GM19043 (cell line): ENCODE measurements at regions not wholly inside any gene's neighbourhood (a gene's known extent, or its start where the extent isn't known, plus 50 kb on each side); places are given as distances from the start of the nearest gene placed in this dataset.
"Not testable (repeated sequence)": the region's sequence is repeated elsewhere in the genome, so short reads cannot be mapped to it uniquely, and the experiment has no call there.

ENCODE experiments used
- ATAC-seq: cut with Tn5 transposase; IDR thresholded peaks from one replicate; pipeline ENCODE4 v1.9.1; 2021; ENCODE audit warnings: low read depth; ENCODE audit not compliant: unreplicated experiment

DNA sequence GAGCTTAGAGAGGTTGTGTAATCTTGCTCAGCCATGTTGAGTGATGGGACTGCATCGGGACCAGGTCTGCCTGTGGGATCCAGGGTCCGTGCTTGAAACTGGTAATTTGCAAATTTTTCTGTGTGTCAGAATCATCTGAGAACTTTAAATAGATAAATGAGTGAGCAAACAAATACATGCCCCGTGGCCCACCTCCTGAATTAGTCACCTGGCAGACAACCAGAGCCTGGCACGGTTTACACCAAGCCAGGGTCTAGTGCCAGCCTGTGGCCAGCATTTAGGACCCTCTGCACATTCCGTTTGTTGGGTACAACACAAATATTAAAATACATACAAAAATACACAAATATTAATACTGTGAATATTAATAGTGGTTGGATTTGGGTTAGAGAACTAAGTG, 90.6 kb upstream of the STOX2 start:
- no peak for ATAC-seq

DNA sequence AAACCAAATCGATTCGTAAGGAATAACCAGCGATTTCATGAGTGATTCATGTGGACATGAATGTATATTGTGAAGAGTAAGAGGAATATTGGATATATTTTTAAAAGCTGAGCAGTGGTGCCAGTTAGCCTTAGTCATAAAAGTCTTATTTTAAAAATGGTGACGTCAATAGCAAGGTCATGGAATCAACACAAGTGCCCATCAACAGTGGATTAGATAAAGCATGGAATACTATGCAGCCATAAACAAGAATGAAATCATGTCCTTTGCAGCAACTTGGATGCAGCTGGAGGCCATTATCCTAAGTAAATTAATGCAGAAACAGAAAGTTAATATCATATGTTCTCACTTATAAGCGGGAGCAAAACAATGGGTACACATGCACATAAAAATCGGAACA, 89.0 kb upstream of the STOX2 start:
- no peak for ATAC-seq

DNA sequence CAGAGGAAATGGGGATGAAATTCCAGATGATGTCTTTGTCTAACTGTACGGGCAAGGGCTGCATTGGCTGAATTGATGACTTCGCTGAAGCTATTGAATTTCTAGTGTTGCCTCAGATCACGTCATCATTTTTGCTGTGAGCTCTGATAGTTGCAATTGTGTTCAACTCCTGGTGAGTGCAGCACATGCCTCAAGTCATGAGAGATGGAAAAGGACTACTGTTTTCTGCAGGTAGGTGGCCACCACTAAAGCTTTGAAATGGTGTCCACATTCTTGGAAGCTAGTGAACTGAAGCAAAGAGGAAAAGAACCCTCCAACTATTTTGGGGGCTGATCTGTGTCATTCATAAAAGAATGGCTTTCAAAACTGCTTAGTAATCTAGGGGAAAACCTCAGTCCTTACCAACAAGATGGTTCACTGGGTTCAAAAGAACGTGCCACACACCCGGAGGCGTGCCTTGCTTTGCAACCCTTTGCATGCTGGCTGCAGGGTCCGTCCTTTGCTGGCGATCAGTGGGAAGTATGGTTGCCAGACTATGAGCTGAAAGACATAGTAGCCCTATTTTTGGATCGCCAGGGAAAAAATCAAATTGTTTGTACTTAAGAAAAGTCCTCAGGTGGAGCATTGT, 88.1 kb upstream of the STOX2 start:
- ATAC-seq, result no peak

DNA sequence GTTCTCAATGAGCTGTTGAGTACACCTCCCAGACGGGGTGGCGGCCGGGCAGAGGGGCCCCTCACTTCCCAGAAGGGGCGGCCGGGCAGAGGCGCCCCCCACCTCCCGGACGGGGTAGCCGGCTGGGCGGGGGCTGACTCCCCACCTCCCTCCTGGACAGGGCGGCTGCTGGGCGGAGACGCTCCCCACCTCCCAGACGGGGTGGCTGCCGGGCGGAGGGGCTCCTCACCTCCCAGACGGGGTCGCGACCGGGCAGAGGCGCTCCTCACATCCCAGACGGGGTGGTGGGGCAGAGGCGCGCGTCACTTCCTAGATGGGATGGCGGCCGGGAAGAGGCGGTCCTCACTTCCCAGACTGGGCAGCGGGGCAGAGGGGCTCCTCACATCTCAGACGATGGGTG, 86.5 kb upstream of the STOX2 start:
- ATAC-seq, result not testable (repeated sequence)

DNA sequence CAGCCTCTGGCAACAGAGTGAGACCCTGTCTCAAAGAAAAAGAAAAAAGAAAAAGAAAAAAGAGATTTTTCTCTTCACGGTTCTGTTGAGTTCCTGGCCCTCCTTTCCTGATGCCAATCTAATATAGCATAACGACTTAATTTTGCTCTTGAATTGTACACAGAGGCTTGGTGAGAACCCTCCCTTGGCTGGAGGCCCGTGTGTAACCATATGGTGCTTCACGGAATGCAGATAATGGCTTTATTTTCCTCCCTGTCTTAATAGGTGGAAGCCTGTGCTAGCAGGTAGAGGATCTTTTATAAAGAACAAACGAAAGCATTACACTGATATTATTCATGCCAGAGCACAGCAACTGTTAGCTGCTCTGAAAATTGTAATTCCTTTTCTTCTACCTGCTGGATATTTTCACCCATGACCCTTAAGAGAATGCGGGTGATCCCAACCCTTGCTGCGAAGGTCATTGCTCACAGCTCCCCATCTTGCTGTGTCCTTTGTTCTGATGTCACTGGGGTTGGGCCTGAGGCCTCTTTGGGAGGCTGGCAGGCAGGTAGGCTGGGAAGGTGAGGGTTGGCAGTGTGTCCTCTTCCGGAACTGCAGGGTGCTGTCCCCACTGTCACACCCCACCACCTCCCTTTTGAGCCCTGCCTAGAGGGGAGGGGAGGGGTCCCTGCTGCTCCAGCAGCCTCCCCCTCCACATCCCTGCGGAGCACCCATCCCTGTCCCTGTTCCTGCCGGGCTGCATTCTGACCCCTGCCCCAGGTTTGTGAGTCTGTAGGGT, 83.8 kb upstream of the STOX2 start:
- no peak for ATAC-seq

DNA sequence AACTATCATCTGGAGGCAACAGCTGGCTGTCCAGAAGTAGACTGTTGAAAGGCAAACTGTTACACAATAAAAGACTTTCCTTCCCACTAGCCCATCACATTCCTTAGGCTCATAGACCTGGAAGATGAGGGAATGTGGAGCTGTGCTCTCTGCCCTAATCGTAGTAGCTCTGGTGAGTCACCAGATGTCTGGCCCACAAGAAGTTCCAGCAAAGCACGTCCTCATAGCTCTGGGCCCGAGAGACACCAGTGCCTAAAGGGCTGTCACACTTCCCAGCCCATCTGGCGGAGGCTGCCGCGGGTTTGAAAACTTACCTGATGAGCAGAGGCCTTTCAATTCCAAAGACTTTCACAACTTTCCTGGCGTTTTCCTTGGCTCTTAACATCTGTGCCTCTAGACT, 81.7 kb upstream of the STOX2 start:
- no peak for ATAC-seq

DNA sequence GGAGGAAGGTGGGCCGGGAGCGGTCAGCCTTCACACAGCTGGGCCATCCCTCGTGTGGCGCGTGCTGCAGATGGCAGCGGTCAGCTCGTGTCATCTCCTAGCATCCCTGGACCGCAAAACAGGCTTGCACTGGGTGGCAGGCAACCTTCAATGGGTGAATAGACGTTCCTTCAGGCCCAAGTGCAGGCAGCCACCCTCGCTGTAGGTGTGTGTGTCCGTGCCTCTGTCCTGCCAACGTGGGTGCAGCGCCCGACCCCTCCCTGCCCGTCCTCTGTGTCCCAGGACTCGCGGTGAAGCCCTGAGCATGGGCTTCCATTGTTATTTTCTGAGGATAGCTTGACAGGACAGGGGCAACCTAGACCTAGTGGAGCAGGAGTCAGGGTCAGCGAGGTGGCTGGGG, 79.8 kb upstream of the STOX2 start:
- ATAC-seq, result no peak

DNA sequence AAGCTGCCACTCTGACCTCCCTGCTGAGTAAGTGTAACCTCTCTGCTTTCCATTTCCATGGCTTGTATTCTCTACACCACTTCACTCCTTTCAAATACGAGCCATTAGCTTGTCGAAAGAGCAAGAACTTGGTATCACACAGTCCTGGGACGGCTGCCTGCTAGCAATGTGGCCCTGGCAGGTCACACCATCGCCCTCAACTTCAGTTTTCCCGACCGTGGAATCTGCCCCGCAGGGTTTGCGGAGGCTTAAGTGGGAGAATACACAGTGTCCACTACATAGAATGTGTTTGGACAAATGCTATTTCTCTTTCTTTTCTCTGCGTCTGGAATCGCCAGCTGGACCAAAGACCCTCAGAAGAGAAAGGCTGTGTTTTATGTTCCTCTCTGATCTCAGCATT, 78.6 kb upstream of the STOX2 start:
- ATAC-seq, result no peak

DNA sequence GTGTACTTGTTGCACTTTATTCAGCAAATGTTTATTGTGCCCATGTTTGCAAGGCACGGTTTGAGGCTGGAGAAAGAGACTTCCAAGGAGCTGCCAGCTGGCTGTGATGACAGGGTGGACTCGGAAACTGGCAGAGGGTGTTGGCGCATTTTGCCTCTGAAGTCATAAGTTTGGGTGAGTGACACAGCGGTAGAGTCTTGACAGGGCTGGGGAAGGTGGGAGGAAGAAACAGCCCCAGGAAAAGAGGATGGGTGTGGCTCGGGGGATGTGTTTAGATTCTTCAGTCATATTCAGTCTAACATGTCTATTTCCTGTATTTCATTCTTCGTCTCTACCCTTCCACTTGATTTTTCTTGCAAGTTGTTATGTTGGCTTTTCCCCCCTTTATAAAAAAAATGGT, 77.0 kb upstream of the STOX2 start:
- no peak for ATAC-seq

DNA sequence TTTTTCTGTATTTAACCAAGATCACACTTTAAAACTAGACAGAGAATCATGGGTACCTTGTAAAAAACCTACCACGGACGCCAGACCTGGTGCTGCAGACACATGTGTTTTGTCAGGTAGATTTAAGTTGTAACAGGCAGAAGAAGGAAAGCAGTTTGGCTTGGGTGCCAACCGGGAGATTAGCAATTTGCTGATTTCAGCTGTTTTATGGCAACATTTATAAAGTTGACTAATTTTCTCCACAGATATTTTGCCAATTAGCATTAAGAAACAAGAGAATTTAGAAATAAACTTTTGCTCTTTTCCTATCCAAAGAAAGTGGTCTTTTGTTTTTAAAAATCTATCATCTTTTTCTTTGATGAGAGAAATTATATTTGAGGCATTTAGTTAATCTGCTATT, 76.3 kb upstream of the STOX2 start:
- no peak for ATAC-seq

DNA sequence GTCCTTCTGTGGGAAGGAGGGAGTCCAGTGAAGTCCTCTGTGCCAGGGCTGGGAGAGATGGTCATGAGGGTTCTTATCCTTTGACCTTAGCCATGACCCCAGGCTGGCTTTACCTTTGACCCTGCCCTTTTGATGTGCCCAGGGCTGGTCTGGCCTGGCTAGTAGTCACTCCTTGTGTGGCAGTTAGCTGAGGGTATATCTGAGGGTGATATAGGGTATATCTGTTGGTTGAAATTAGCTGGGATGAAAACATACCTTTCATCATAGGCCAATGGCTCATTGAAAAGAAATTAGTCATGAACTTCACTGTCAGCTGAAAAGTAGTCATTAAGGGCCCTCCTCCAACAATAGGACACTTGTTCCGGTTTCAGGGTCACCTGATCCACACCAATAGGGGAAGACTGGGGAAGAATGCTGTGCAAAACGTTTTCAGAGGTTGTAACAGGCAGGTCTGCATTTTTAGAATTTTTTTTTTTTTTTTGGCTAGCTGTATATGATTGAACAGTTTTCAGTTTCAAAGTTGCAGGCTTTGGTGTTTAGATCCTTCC, 74.6 kb upstream of the STOX2 start:
- ATAC-seq, result no peak

DNA sequence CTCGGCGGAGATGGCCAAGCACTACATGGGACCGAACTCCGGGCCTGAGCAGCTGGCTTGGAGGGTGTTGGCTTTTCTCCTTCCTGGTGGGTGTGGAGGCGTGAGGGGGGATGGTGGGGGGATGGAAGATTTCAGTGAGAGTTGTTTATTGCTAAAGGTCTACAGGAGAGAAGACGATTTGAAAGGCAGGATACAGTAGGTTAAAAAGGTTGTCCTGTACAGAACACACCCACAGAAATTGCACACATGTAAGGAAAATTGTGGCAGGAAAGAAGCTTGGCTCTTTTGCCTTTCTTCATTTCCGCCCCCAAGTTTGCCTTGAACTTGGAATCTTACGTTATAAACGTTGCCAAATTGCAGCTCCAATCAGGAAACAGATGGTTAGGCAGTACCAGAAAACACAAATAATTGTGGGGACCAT, 74.1 kb upstream of the STOX2 start:
- no peak for ATAC-seq

DNA sequence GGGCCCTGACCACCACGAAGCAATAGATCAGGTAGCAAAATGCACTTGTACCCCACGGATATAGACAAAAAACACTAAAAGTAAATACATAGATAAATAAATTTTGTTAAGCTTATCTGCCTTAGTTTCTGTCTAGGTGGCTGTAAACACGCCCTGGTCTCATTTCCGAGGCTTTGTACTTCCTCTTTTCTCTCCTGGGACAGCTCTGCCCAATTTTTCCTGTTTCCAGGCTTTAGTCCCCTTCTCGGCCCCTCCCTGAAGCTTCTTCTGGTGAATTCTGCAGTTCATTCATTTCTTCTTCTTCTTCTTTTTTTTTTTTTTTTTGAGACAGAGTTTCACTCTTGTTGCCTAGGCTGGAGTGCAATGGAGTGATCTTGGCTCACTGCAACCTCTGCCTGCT, 73.4 kb upstream of the STOX2 start:
- ATAC-seq, result no peak

DNA sequence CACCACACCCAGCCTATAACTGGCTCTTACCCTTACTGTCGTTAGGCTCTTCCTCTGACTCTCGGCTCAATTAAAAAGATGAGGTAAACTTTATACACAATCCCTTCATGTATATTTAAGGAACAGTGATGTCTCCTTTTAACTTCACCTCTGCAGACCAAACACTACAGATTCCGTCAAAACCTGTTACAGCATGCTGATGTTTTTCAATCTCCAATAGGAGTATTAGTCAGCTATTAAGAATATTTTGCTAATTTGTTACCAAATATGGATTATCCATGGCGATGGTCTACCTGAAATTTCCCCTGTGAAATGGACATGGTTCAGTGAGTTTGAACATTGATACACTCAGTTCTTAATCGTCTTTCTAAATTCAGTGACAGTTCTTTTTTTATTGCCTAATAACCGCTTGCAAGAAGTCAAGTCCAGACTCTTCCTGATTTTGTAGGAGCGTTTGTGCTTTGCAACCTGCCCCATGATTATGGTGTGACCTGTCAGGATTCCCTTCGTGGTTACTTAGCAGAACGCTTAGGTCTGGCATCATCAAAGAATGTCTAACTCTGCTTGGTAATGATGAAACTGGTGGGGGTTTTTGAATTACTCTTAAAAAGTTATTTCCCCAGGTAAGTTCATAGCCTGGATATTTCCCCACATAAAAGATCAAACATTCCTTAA, 72.2 kb upstream of the STOX2 start:
- no peak for ATAC-seq

DNA sequence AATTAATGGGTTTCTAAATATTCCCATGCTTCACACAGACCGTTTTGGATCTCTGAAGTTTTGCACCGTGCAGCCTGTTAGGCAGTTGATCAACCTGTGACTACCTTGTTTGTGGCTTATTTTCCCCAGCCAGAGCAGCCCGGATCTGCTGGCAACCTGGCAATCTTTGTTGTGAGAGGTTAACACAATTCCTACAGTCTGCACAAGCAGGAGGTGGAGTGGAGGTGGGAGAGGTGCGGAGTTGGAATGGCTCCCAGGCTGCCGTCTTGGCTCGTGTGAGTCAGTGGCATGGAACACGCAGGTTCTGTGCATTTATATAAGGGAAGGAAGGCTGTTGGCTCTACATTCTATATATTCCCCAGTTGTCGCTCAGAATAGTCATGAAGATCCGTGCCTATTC, 70.9 kb upstream of the STOX2 start:
- no peak for ATAC-seq

DNA sequence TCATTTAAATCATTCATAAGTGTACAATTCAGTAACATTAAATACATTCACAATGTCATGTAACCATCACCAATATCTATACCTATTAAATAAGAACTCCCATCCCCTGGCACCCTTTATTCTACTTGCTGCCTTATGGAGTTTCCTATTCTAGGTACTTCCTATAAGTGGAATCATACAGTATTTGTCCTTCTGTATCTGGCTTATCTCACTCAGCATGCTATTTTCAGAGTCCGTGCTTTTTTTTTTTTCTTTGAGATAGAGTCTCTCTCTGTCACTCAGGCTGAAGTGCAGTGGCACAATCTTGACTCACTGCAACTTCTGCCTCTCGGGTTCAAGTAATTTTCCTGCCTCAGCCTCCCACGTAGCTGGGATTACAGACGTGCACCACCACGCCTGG, 67.9 kb upstream of the STOX2 start:
- ATAC-seq, result no peak

DNA sequence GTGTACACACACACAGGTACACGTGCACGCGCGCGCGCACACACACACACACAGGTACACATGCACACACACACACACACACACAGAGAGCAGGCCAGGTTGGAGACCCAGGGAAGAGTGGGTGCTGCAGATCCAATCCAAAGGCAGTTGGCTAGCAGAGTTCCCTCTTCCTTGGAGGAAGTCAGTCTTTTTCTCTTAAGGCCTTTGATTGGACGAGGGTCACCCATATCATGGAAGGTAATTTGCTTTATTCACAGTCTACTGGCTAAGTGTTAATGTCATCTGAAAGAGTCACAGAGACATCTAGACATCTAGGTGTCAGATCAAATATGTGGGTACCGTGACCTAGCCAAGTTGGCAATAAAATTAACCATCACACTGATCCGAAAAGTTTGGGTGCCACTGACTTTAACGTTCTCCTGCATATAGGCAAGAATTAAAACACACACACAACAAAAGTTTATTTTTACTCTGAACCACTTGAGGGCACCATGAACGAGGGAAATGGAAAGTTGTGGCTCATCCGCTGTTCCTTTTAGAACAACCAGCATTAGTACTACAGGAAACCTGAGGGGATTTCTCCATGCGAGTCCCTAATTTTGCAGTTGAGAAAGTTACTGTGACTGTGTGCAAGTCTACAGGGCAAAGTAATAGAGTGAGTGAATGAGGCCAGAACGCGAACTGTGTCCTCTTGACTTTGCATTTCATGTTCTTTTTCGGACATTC, 66.0 kb upstream of the STOX2 start:
- no peak for ATAC-seq

DNA sequence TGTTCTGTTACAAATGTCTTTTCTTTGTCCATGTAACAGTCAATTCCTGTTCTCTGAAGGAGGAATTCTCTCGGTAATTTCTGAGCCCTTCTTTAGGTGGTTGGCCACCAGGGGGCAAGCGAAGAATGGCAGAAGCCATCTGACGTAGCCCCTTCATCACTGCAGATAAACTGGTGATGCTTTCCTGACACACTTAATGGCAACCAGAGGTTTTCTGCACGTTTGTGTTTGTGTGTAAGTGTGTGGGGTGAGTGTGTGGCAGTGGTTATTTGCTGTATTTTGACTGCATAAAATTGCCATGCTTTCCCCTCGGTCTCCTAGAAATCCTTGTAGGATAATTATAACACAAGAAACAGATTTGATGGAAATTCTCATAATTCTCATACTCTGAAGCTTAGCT, 64.8 kb upstream of the STOX2 start:
- ATAC-seq, result peak; percentile 80

DNA sequence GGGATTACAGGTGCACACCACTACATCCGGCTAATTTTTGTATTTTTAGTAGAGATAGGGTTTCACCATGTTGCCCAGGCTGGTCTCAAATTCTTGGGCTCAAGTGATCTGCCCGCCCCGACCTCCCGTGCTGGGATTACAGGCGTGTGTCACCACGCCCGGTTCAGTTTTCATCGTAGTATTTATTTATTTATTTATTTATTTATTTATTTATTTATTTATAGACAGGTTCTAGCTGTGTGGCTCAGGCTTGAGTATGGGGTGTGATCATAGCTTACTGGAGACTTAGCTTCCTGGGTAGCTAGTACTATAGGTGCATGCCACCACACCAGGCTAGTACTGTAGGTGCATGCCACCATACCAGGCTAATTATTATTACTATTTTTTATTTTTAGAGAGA, 64.1 kb upstream of the STOX2 start:
- ATAC-seq, result no peak

DNA sequence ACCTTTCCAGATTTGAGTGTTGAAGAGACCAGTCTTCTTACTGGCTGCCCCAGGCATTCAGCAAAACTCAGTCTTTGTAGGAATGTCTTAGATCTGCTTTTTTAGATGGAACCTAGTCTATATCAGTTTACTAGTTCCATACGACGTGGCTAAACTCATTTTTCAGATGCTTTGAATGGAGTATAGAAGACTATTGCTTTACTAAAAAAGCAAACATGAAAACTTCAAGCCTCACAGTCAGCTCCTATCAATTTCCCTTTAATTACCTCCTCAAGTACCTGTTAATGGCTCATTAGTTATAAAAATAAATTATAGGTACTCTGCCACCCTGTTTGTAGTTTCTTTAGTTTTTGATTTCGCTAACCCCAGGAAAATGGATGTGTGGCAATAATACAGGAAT, 63.0 kb upstream of the STOX2 start:
- ATAC-seq, result no peak

DNA sequence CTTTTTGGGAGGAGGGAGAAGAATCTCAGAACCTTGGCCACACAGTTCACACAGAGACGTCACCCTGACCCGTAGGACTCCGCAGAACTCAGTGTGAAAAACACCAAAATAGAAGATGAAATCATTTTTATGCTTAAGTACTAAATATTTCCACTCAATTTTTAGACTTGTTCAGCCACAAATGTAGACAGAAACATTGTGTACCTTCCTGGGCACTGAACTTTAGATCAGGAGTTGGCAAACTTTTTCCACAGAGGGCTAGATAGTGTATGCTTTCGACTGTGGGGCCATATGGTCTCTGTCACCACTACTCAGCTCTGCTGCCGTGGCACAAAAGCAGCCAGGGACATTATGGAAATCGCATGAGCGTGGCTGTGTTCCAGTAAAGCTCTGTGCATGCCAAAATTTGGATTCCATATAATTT, 61.8 kb upstream of the STOX2 start:
- ATAC-seq, result no peak
